ENCODE measurements at regions not wholly inside any gene's neighbourhood (a gene's known extent, or its start where the extent isn't known, plus 50 kb on each side); places are given as distances from the start of the nearest gene placed in this dataset.

DNA sequence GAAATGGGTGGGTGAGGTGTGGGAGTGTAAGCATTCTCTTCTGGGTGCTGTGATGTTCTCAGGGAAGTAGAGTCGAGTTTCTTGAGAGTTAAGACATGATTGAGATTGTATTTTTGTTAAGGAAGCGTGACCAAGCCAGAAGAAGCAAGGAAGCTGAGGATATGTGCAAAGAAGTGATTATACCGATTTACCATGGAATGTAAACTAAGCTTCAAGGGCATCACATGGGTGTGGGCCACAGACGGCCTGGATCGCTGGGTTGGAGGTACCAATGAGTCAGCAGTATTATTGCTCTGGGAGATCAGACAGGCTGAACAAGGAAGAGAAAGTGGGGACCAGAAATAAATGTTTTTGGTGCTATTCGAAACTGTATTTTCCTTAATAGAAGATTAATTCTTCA, 184.1 kb upstream of the GMDS start:
- Histone ChIP-seq H3K4me3 (ENCODE audit: control insufficient read depth in 1 of 2, extremely low read depth in 1 of 2, low read length in 1 of 2) (no peak overlapping the region), H3K27me3 (replicated peaks in 1 of 2; ENCODE audit: control insufficient read depth in 2 of 2, extremely low read depth in 1 of 2, insufficient read depth in 2 of 2, low read length in 1 of 2) (no peaks in the 10 kb centered on the region), H3K27ac (ENCODE audit: low read length) (no peak overlapping the region), H3K9me3 (no peaks in the 10 kb centered on the region), H3K4me1 (ENCODE audit: control insufficient read depth in 1 of 2, extremely low read depth in 1 of 2, insufficient read depth in 2 of 2, low read length in 2 of 2) (no peaks in the 10 kb centered on the region), H3K36me3 (ENCODE audit: control insufficient read depth in 2 of 2, extremely low read depth in 1 of 2, insufficient read depth in 1 of 2, low read length in 1 of 2) (no peaks in the 10 kb centered on the region)
- H3K27ac Mint-ChIP-seq, result no peak overlapping the region
- H3K9me3 Mint-ChIP-seq, result peaks cover 0 to 2% (median 0%) of the 10 kb centered on the region in 3 donors
- ChIA-PET POLR2A (no interaction called here), CTCF (interaction anchor here in 1 of 2 donors (0.5 kb wide), 1 partner anchor 72 kb away, joined by 5 read pairs; no protein-coding TSS in a partner anchor)
- no peaks in the 10 kb centered on the region for H3K27me3 Mint-ChIP-seq
- no peaks in the 10 kb centered on the region for H3K4me1 Mint-ChIP-seq
- WGBS (ENCODE audit: insufficient coverage), result 92% methylated on average over 5 of the region's 6 CpGs
- DNase-seq (no peak), ATAC-seq (replicated peaks in 1 of 4) (no peak)
- H3K4me3 Mint-ChIP-seq, result no peak overlapping the region
- H3K36me3 Mint-ChIP-seq, result peaks cover 10% of the 10 kb centered on the region

DNA sequence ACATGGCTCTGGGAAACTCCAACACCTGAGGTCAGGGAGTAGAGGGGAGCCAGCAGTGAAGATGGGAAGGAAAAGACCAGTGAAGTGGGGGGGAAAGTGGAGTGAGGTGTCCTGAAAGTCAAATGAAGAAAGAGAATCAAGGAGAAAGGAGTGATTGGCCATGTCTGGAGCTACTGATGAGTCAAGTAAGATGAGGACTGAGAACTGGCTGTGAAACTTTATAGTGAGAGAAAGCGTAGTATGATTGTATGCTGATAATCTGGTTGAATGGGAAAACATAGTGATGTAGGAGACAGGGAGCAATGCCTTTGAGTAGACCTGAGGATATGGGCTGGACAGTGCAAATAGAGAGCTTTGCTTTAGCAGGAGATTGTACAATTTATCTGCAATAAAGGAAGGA, 183.6 kb upstream of the GMDS start:
- ATAC-seq (replicated peaks in 1 of 4) (no peak), DNase-seq (no peak)
- Mint-ChIP-seq H3K27me3 (no peaks in the 10 kb centered on the region), H3K9me3 (peaks cover 0 to 2% (median 0%) of the 10 kb centered on the region in 3 donors), H3K4me3 (no peak overlapping the region), H3K4me1 (no peaks in the 10 kb centered on the region), H3K27ac (no peak overlapping the region), H3K36me3 (peaks cover 11% of the 10 kb centered on the region)
- Histone ChIP-seq H3K4me1 (ENCODE audit: control insufficient read depth in 1 of 2, extremely low read depth in 1 of 2, insufficient read depth in 2 of 2, low read length in 2 of 2) (no peaks in the 10 kb centered on the region), H3K9me3 (no peaks in the 10 kb centered on the region), H3K4me3 (ENCODE audit: control insufficient read depth in 1 of 2, extremely low read depth in 1 of 2, low read length in 1 of 2) (no peak overlapping the region), H3K36me3 (ENCODE audit: control insufficient read depth in 2 of 2, extremely low read depth in 1 of 2, insufficient read depth in 1 of 2, low read length in 1 of 2) (no peaks in the 10 kb centered on the region), H3K27ac (ENCODE audit: low read length) (no peak overlapping the region), H3K27me3 (replicated peaks in 1 of 2; ENCODE audit: control insufficient read depth in 2 of 2, extremely low read depth in 1 of 2, insufficient read depth in 2 of 2, low read length in 1 of 2) (no peaks in the 10 kb centered on the region)
- ChIA-PET POLR2A (no interaction called here), CTCF (interaction anchor here in 1 of 2 donors (0.5 kb wide), 1 partner anchor 72 kb away, joined by 5 read pairs; no protein-coding TSS in a partner anchor)
- WGBS (ENCODE audit: insufficient coverage), result 82% methylated on average over 1 of the region's 1 CpG

DNA sequence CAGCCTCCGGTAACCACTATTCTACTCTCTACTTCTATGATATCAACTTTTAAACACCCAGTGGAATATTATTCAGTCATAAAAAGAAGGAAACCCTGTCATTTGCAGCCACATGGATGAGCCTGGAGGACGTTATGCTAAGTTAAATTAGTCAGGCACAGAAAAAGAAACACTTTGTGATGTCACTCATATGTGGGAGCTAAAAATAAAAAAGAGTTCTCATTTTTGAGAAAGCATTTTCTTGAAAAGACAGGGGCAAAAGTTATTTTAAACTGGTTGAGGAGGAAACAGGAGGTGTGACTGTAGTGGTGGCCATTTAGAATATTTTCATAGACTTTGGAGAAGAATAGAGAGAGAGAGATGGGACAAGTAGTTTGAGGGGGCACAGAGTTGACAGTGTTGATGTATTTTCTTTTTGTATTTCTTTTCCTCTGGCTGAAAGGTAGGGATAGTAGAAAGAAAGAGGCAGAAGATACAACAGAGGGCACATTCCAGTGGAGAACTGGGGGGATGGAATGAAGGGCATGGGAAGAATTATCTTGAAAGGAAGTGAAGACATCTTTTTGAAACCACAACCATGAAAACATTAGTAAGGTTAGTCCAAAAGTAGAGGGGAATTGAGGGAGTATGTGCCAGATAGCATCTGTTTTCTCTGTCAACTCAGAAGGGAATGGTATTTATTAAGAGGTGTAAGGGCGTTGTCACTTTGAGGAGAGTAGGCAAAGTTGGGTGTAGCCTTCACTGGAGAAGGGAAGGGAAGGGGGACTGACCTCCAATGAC, 181.3 kb upstream of the GMDS start:
- Histone ChIP-seq H3K27me3 (replicated peaks in 1 of 2; ENCODE audit: control insufficient read depth in 2 of 2, extremely low read depth in 1 of 2, insufficient read depth in 2 of 2, low read length in 1 of 2) (no peaks in the 10 kb centered on the region), H3K4me3 (ENCODE audit: control insufficient read depth in 1 of 2, extremely low read depth in 1 of 2, low read length in 1 of 2) (no peak overlapping the region), H3K4me1 (ENCODE audit: control insufficient read depth in 1 of 2, extremely low read depth in 1 of 2, insufficient read depth in 2 of 2, low read length in 2 of 2) (no peaks in the 10 kb centered on the region), H3K36me3 (ENCODE audit: control insufficient read depth in 2 of 2, extremely low read depth in 1 of 2, insufficient read depth in 1 of 2, low read length in 1 of 2) (no peaks in the 10 kb centered on the region), H3K27ac (ENCODE audit: low read length) (no peak overlapping the region), H3K9me3 (no peaks in the 10 kb centered on the region)
- no peaks in the 10 kb centered on the region for H3K4me1 Mint-ChIP-seq
- no peak overlapping the region for H3K4me3 Mint-ChIP-seq
- peaks cover 8% of the 10 kb centered on the region for H3K36me3 Mint-ChIP-seq
- DNase-seq (no peak), ATAC-seq (replicated peaks in 1 of 4) (no peak)
- H3K27ac Mint-ChIP-seq, result no peak overlapping the region
- ChIA-PET CTCF (no interaction called here), POLR2A (no interaction called here)
- no peaks in the 10 kb centered on the region for H3K27me3 Mint-ChIP-seq
- 25% methylated on average over 2 of the region's 3 CpGs for WGBS (ENCODE audit: insufficient coverage)
- peaks cover 0 to 2% (median 0%) of the 10 kb centered on the region in 3 donors for H3K9me3 Mint-ChIP-seq

- Histone ChIP-seq H3K4me1 (ENCODE audit: control insufficient read depth in 1 of 2, extremely low read depth in 1 of 2, insufficient read depth in 2 of 2, low read length in 2 of 2) (no peaks in the 10 kb centered on the region), H3K36me3 (ENCODE audit: control insufficient read depth in 2 of 2, extremely low read depth in 1 of 2, insufficient read depth in 1 of 2, low read length in 1 of 2) (no peaks in the 10 kb centered on the region), H3K4me3 (ENCODE audit: control insufficient read depth in 1 of 2, extremely low read depth in 1 of 2, low read length in 1 of 2) (no peak overlapping the region), H3K27me3 (replicated peaks in 1 of 2; ENCODE audit: control insufficient read depth in 2 of 2, extremely low read depth in 1 of 2, insufficient read depth in 2 of 2, low read length in 1 of 2) (no peaks in the 10 kb centered on the region), H3K27ac (ENCODE audit: low read length) (no peak overlapping the region), H3K9me3 (no peaks in the 10 kb centered on the region)
- no peak overlapping the region for H3K27ac Mint-ChIP-seq
- H3K9me3 Mint-ChIP-seq, result no peaks in the 10 kb centered on the region
- H3K4me1 Mint-ChIP-seq, result no peaks in the 10 kb centered on the region
- DNase-seq, result no peak
- ChIA-PET CTCF (no interaction called here), POLR2A (no interaction called here)
- H3K36me3 Mint-ChIP-seq, result no peaks in the 10 kb centered on the region
- H3K27me3 Mint-ChIP-seq, result no peaks in the 10 kb centered on the region
- ATAC-seq (replicated peaks in 1 of 4), result no peak
- 50% methylated on average over 1 of the region's 1 CpG for WGBS (ENCODE audit: insufficient coverage)
- H3K4me3 Mint-ChIP-seq, result no peak overlapping the region
Measured at GRCh38 chr6:2416128-2416712, 170.8 kb upstream of the GMDS start.

- POLR2A ChIA-PET, result no interaction called here
- Histone ChIP-seq H3K36me3 (ENCODE audit: control insufficient read depth in 2 of 2, extremely low read depth in 1 of 2, insufficient read depth in 1 of 2, low read length in 1 of 2) (no peaks in the 10 kb centered on the region), H3K9me3 (no peaks in the 10 kb centered on the region), H3K27ac (ENCODE audit: low read length) (no peak overlapping the region), H3K4me1 (ENCODE audit: control insufficient read depth in 1 of 2, extremely low read depth in 1 of 2, insufficient read depth in 2 of 2, low read length in 2 of 2) (no peaks in the 10 kb centered on the region), H3K4me3 (ENCODE audit: control insufficient read depth in 1 of 2, extremely low read depth in 1 of 2, low read length in 1 of 2) (no peak overlapping the region), H3K27me3 (replicated peaks in 1 of 2; ENCODE audit: control insufficient read depth in 2 of 2, extremely low read depth in 1 of 2, insufficient read depth in 2 of 2, low read length in 1 of 2) (no peaks in the 10 kb centered on the region)
- no peak for ATAC-seq (replicated peaks in 1 of 4)
- WGBS (ENCODE audit: insufficient coverage), result 97% methylated on average over 13 of the region's 19 CpGs
- Mint-ChIP-seq H3K4me3 (no peak overlapping the region), H3K27ac (no peak overlapping the region), H3K9me3 (no peaks in the 10 kb centered on the region), H3K36me3 (no peaks in the 10 kb centered on the region), H3K27me3 (no peaks in the 10 kb centered on the region), H3K4me1 (no peaks in the 10 kb centered on the region)
- DNase-seq, result no peak
- CTCF ChIA-PET, result no interaction called here
Measured at GRCh38 chr6:2414885-2415547, 169.6 kb upstream of the GMDS start.

DNA sequence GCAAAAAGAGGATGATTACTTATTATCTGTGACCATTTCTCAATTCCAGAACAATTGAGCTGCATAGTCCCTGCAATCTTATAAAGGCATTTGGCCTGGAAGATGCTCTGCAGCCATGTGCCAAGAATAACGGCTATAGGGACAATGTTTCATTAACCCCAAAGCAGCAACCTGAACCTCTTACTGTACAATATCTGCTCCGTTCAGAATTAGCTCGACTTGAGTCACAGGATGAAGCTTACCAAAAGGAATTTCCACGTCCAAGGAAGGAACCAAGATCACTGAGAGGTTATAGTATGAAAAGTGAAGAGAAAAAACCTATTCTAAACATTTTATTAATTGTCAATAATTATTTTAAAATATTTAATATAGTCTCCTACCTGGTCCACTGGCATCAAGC, 167.3 kb upstream of the GMDS start:
- no CpG with 5 or more reads among the region's 4 CpGs for WGBS (ENCODE audit: insufficient coverage)
- H3K4me1 Mint-ChIP-seq, result no peaks in the 10 kb centered on the region
- no peaks in the 10 kb centered on the region for H3K36me3 Mint-ChIP-seq
- no peaks in the 10 kb centered on the region for H3K9me3 Mint-ChIP-seq
- ATAC-seq (replicated peaks in 1 of 4), result no peak
- no peak for DNase-seq
- no peaks in the 10 kb centered on the region for H3K4me1 ChIP-seq (ENCODE audit: control insufficient read depth in 1 of 2, extremely low read depth in 1 of 2, insufficient read depth in 2 of 2, low read length in 2 of 2)
- no peak overlapping the region for H3K4me3 ChIP-seq (ENCODE audit: control insufficient read depth in 1 of 2, extremely low read depth in 1 of 2, low read length in 1 of 2)
- H3K4me3 Mint-ChIP-seq, result no peak overlapping the region
- no peaks in the 10 kb centered on the region for H3K27me3 Mint-ChIP-seq
- H3K27ac ChIP-seq (ENCODE audit: low read length), result no peak overlapping the region
- POLR2A ChIA-PET, result no interaction called here
- no peaks in the 10 kb centered on the region for H3K36me3 ChIP-seq (ENCODE audit: control insufficient read depth in 2 of 2, extremely low read depth in 1 of 2, insufficient read depth in 1 of 2, low read length in 1 of 2)
- no peak overlapping the region for H3K27ac Mint-ChIP-seq
- CTCF ChIA-PET, result no interaction called here
- H3K27me3 ChIP-seq (replicated peaks in 1 of 2; ENCODE audit: control insufficient read depth in 2 of 2, extremely low read depth in 1 of 2, insufficient read depth in 2 of 2, low read length in 1 of 2), result no peaks in the 10 kb centered on the region
- no peaks in the 10 kb centered on the region for H3K9me3 ChIP-seq
